Stimulated activated naive B cell treated with anti-CD40 and anti-IgM and Interleukin-4, amounts not matched to agents 10 μg/mL and 1 μg/mL and 100 μg/mL, for 72 hours (primary cell): ENCODE measurements at regions not wholly inside any gene's neighbourhood (a gene's known extent, or its start where the extent isn't known, plus 50 kb on each side); places are given as distances from the start of the nearest gene placed in this dataset.

Experiments used
- ATAC-seq, 2 donors: fragments of 150-1000 bp; cut with Tn5 transposase; replicated peaks; 2 replicates each; pipeline ENCODE4 v1.10.0; 2021; ENCODE audit warnings: moderate library complexity in 1 of 2
- DNase-seq: peaks from one replicate; pipeline ENCODE4 v3.0.0; 2021
- H3K27ac Mint-ChIP-seq: one replicate; pipeline ENCODE4 v1.8.0; 2022; ENCODE audit warnings: mild to moderate bottlenecking, mixed read lengths
- H3K27me3 Mint-ChIP-seq, 2 donors: one replicate each; pipeline ENCODE4 v1.8.0; 2022; ENCODE audit warnings: mixed read lengths in 2 of 2
- H3K36me3 Mint-ChIP-seq, 2 donors: one replicate each; pipeline ENCODE4 v1.8.0; 2022; ENCODE audit warnings: mixed read lengths in 2 of 2, mild to moderate bottlenecking in 1 of 2
- H3K4me1 Mint-ChIP-seq, 2 donors: one replicate each; pipeline ENCODE4 v1.8.0; 2022; ENCODE audit warnings: mixed read lengths in 2 of 2, mild to moderate bottlenecking in 1 of 2
- H3K4me3 Mint-ChIP-seq, 2 donors: one replicate each; pipeline ENCODE4 v1.8.0; 2022; ENCODE audit warnings: mild to moderate bottlenecking in 2 of 2, mixed read lengths in 2 of 2, moderate library complexity in 1 of 2
- H3K9me3 Mint-ChIP-seq, 2 donors: one replicate each; pipeline ENCODE4 v1.8.0; 2022; ENCODE audit warnings: mixed read lengths in 2 of 2, mild to moderate bottlenecking in 1 of 2

DNA sequence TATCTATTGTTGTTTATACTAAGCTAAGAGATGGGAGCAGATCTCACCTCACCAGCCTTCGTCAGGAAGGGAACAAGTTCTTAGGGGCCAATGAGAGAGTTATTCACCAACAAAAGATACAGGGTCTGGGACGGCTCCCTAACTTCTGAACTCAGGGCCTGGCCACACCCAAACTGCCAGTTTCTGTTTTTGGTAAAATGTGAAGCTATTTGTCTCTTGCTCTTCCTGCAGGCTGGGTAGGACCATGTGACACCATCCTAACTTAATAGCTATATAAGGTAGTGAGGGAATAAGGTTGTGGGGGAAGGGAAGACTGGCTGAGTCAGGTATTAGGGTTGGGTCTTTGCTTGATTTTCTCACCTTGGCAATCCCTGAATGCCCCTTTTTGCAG lies 480.5 kb downstream of the KDM4C start:
- DNase-seq, result no peak
- Mint-ChIP-seq H3K4me3 (no peak overlapping the region), H3K4me1 (no peaks in the 10 kb centered on the region), H3K36me3 (no peaks in the 10 kb centered on the region), H3K27ac (no peak overlapping the region), H3K27me3 (no peaks in the 10 kb centered on the region), H3K9me3 (peaks cover 0 to 4% of the 10 kb centered on the region in 2 donors)
- ATAC-seq, result no peak

- Mint-ChIP-seq H3K4me3 (no peak overlapping the region), H3K4me1 (no peaks in the 10 kb centered on the region), H3K27ac (no peak overlapping the region), H3K36me3 (no peaks in the 10 kb centered on the region), H3K9me3 (peaks cover 0 to 4% of the 10 kb centered on the region in 2 donors), H3K27me3 (no peaks in the 10 kb centered on the region)
- ATAC-seq (no peak), DNase-seq (no peak)
Measured at GRCh38 chr9:7237473-7238246, 479.9 kb downstream of the KDM4C start.

- no peak overlapping the region for H3K4me3 Mint-ChIP-seq
- H3K27me3 Mint-ChIP-seq, result peaks cover 0 to under 1% of the 10 kb centered on the region in 2 donors
- no peak for DNase-seq
- peaks cover 0 to 2% of the 10 kb centered on the region in 2 donors for H3K9me3 Mint-ChIP-seq
- no peaks in the 10 kb centered on the region for H3K4me1 Mint-ChIP-seq
- ATAC-seq, result no peak
- no peak overlapping the region for H3K27ac Mint-ChIP-seq
- no peaks in the 10 kb centered on the region for H3K36me3 Mint-ChIP-seq
Measured at GRCh38 chr9:7236186-7236585, 478.4 kb downstream of the KDM4C start.

GRCh38 chr9:7234144-7234543 lies 476.4 kb downstream of the KDM4C start:
- Mint-ChIP-seq H3K27ac (no peak overlapping the region), H3K4me3 (no peak overlapping the region)

GRCh38 chr9:7229571-7229970 lies 471.8 kb downstream of the KDM4C start:
- H3K27me3 Mint-ChIP-seq, result peaks cover 10 to 14% of the 10 kb centered on the region in 2 donors
- no peak overlapping the region for H3K4me3 Mint-ChIP-seq
- ATAC-seq (no peak), DNase-seq (no peak)
- no peak overlapping the region for H3K27ac Mint-ChIP-seq
- no peaks in the 10 kb centered on the region for H3K4me1 Mint-ChIP-seq
- no peaks in the 10 kb centered on the region for H3K36me3 Mint-ChIP-seq
- no peaks in the 10 kb centered on the region for H3K9me3 Mint-ChIP-seq

More at GRCh38 chr9:7234144-7234543, 476.4 kb downstream of the KDM4C start:
- DNase-seq (no peak), ATAC-seq (peak; percentile 65 to 73)
- Mint-ChIP-seq H3K9me3 (no peaks in the 10 kb centered on the region), H3K4me1 (no peaks in the 10 kb centered on the region), H3K36me3 (no peaks in the 10 kb centered on the region), H3K27me3 (peaks cover 9 to 10% of the 10 kb centered on the region in 2 donors)

GRCh38 chr9:7228726-7229125 lies 471.0 kb downstream of the KDM4C start:
- H3K4me1 Mint-ChIP-seq, result no peaks in the 10 kb centered on the region
- H3K27ac Mint-ChIP-seq, result no peak overlapping the region
- no peak for ATAC-seq
- H3K27me3 Mint-ChIP-seq, result peaks cover 10 to 14% of the 10 kb centered on the region in 2 donors
- H3K36me3 Mint-ChIP-seq, result no peaks in the 10 kb centered on the region
- DNase-seq, result no peak
- no peak overlapping the region for H3K4me3 Mint-ChIP-seq
- no peaks in the 10 kb centered on the region for H3K9me3 Mint-ChIP-seq

DNA sequence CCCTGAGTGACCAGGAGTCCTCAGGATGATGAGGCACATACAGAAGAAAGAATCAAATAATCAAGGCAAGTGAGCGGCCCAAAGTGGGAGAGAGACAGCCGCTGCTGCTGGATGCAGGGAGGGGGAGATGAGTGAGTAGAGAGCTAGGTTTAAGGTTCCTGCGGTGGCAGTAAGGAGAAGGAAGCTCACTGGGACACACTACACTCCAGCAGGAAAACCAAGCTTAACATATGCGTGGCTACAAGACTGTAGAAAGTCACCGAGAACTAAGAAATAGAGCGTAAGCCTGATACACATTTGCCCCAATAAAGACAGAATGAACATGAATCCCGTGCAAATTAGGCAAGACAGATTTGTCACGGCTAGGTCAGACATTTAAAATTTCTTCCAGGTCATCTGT lies 470.2 kb downstream of the KDM4C start:
- DNase-seq (no peak), ATAC-seq (no peak)
- H3K4me3 Mint-ChIP-seq, result no peak overlapping the region
- H3K9me3 Mint-ChIP-seq, result no peaks in the 10 kb centered on the region
- H3K27me3 Mint-ChIP-seq, result peaks cover 10 to 14% of the 10 kb centered on the region in 2 donors
- no peaks in the 10 kb centered on the region for H3K36me3 Mint-ChIP-seq
- H3K4me1 Mint-ChIP-seq, result no peaks in the 10 kb centered on the region
- no peak overlapping the region for H3K27ac Mint-ChIP-seq

GRCh38 chr9:7226007-7226640 lies 468.4 kb downstream of the KDM4C start:
- DNase-seq, result no peak
- Mint-ChIP-seq H3K36me3 (no peaks in the 10 kb centered on the region), H3K9me3 (peaks cover 2 to 5% of the 10 kb centered on the region in 2 donors), H3K4me1 (no peaks in the 10 kb centered on the region), H3K27me3 (peaks cover 9 to 13% of the 10 kb centered on the region in 2 donors), H3K27ac (no peak overlapping the region), H3K4me3 (no peak overlapping the region)
- ATAC-seq, result no peak
